NCI-H345 (cell line): ENCODE measurements at regions not wholly inside any gene's neighbourhood (a gene's known extent, or its start where the extent isn't known, plus 50 kb on each side); places are given as distances from the start of the nearest gene placed in this dataset.

Experiments used
- DNase-seq: peaks from one replicate; lab custom pipeline; 2025; lab: John Stamatoyannopoulos, UW

DNA sequence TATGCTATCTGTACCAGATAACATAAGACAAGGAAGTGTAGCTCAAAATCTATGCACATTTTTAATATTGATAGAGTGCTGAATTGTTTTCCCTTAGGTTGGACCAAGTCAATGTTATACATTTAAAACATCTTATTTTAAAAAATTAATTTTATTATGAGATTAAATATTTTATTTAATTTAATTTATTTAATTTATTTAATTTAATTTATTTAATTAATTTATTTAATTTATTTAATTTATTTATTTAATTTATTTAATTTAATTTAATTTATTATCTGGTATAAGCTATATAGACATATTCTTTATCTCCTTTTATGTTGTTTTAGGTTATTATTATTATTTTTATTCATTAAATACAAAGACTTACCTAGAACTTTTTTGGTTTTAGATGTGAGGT lies 551.7 kb upstream of the LRRTM1 start:
- DNase-seq, result no peak

DNA sequence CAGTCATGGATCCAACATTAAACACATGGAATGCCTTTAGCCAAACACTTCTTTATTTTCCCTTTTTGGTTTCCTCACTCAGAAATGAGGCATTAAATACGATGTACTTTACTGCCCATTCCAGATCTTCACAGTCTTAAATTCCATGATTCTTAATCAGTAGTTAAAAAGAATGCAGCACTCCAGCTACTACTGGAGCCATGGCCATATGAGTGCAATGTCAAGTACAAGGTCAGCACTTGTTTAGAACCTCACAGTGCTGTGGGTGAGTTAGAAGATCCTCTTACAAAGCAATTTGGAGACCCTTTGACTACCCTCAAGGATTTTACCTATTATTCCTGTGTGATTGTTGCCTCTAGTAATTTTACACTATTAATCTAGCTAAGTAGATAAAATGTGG lies 550.3 kb upstream of the LRRTM1 start:
- DNase-seq, result no peak

DNA sequence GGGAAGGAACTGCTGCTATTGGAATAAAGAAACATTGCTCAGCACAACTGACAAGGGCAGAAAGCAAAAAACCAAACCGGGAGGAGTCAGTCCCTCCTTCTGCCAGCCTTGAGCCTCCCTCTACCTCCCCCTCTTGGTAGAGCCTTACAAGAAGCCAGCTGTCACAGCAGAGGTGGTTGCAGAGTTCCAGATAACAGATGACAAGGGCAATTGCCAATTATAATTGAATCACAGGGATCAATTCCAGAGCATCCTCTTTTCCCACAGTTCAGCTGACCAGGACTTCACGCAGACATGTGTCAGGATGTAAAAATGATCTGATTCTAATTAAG lies 548.2 kb upstream of the LRRTM1 start:
- DNase-seq, result no peak

DNA sequence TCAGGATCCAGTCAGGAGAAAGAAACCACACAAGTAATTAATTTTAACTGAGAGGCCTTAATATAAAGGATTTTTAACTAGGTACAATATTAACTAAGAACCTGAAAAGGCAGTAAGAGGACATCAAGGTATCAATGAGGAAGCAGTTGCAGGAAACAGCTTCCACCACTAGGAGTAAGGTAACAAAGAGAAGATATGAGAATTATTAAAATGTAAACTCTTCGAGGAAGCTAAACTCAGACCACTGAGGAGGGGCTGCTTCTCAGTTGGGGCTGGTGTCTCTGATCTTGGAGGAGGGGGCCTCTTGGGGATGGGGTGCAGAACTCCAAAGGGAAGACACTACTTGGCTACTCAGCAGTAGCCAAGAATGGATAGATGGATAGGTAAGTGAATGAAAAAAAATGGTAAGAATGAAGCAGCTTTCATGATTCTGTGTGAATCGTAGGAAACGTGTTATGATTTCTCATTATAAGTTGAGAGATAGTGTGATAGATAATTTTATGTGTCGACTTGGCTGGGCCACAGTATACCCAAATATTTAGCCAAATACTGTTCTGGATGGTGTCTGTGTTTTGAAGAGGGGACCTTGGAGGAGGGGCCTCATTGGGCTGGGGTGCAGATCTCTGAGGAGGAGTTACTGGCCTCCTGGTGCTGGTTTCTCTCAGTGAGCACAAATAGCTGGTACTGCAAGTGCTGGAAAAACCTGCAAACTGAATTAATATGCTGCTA lies 547.7 kb upstream of the LRRTM1 start:
- no peak for DNase-seq

DNA sequence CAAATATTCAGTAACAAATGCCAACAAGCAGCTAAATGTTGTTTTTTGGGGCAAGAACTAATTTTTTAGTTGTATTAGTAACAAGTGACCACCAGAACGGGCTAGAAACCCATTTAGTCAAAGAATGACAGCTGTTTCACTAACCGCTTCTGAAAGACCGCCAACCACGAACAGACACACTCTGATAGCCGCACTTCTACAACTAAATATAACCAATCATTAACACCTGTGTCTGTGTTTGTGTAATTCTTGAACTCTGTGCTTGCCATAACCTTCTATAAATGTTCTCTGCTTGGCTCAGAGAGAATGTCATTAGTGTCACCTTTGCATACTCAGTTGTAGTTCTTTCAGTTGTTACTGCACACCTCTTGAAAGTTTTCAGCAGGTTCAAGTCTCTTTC lies 526.3 kb upstream of the LRRTM1 start:
- DNase-seq, result no peak

DNA sequence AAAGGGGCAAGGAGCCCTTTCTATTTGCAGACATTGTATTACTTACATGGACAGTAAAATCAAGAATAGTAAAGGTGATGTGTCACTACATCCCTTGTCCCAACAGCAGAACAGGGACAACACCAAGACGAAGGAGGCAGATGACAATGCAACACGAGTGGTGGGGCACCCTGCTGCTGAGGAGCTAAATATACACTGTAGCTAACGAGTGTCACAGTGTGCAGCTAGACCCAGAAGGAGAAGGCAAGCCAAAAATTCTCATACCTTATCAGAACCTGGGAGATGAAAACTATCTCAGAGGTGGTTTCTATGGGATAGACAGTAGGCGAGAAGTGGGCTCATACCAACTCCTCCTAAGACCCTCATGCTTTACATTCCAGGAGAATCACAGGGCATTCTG lies 518.4 kb upstream of the LRRTM1 start:
- DNase-seq, result no peak

DNA sequence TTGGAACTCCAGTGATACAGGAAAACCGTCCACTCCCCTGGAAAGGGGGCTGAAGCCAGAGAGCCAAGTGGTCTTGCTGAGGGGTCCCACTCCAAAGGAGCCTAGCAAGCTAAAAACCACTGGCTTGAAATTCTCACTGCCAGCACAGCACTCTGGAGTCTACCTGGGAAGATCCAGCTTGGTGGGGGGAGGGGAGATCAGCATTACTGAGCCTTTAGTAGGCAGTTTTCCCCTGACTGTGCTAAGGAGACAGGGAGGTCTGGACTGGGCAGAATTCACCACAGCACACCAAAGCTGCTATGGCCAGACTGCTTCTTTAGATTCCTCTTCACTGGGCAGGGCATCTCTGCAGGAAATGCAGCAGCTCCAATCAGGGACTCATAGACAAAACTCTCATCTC lies 510.7 kb upstream of the LRRTM1 start:
- no peak for DNase-seq

DNA sequence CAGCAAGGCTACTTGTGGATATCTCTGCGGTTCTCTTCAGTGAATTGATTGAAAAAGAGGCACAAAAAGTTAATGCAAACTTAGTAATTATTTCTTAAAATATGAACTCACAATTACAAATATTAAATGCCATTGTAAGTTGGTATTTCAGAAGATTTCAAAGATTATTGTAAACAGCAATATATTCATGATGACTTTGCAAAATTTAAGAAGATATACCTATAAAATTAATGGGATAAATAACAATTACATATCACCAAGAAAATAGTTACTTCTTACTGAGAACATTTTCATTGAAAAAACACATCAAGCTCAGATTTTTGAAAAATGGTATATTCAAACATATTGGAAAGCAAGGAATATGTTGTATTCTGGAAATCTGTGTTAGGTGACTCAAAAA lies 482.0 kb upstream of the LRRTM1 start:
- no peak for DNase-seq

DNA sequence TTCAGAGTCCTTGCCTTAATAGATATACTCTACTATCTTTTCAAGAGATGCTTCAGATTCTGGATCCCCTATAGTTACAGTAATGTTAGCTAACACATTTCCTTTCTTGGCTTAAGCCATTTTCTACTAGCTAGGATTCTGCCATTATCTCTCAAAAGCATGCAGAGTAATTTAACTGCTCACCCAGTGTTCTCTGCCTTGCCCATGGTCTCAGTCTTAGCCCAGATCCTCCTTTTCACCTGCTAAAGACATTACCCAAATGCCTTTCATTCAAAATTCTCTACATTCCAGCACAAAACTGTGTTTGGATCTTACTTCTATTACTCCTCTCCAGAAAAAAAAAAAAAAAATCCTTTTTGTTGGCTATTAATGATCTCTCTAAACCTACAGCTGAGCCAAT lies 474.2 kb upstream of the LRRTM1 start:
- DNase-seq, result no peak

DNA sequence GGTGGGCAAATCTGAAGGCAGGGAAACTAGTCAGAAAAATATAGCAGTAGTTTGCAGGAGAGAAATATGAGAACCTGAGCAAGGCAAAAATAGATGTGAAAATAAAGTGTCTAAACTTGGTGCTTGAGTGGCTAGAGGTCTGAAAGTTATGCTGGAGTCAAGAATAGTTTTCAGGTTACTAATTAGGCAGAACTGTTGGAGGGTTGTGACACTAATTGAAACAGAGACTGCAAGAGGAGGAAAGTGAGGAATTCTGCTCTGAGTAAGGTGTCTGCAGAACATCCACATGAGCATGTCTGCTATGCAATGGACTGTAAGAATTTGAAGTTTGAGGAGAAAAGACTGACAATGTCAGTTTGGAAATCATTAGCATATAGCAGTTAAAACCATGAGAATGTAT lies 444.0 kb upstream of the LRRTM1 start:
- DNase-seq, result no peak

DNA sequence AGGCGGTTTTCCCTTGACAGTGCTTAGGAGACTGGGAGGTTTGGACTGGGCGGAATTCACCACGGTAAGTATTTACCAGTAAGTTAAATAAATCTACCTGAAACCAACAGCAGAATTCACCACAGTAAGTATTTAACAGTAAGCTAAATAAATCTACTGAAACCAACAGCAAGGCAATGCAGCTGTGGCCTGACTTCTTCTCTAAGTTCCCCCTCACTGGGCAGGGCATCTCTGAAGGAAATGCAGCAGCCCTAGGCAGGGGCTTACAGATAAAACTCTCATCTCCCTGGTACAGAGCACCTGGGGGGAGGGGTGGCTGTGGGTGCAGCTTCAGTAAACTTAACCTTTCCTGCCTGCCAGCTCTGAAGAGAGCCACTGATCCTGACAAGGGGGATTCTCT lies 432.5 kb upstream of the LRRTM1 start:
- no peak for DNase-seq

DNA sequence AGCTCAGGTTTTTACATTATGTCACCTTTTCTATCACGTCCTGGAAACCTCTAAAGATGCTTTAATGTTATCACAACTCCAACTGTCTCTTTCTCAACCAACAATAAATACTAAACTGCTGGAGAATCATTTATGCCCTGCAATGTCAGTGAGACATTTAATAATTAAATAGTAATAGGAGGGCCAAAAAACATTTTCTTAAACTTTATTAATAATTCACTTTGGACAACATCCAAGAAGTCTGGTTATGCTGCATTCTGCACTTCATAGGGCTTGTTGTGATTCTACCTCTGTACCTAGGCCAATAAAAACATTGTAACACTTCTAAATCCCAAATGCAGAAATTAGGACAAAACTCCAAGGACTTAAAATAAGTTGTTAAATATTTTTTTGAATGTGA lies 420.4 kb upstream of the LRRTM1 start:
- no peak for DNase-seq

DNA sequence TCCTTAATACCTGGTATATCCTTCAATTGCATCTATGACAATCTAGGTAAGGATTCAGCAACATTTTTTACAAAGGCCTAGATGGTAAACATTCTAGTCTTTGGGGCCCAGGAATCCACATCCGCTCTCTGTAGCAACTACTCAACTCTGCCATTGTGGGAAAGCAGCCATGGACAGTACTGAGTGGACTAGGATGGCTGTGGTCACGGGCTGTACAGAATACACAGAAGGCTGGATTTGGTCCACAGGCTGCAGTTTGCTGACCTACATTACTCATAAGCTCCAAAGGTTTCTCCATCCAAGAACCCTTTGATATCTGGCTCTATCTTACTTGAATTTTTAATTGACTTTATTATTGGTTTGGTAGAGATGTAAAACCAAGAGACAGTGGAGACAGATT lies 418.3 kb upstream of the LRRTM1 start:
- DNase-seq, result no peak

DNA sequence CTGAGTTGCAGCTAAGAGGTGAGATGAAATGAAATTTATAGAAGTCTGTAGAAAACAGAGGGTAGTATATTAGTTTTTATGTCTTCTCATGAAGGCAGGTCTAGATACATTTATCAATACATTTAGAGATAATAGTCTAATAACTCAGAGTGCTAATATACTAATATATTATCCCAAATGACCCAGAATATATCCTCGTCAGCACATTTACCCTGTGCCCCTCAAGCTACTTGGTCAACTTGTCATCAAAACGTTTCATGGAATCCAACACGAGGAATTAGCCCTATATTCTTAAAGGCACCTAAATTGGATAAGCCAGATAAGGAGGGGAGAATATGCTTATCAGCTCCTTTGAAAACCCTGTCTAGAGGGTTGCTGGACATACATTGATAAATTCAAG lies 415.1 kb upstream of the LRRTM1 start:
- DNase-seq, result no peak

DNA sequence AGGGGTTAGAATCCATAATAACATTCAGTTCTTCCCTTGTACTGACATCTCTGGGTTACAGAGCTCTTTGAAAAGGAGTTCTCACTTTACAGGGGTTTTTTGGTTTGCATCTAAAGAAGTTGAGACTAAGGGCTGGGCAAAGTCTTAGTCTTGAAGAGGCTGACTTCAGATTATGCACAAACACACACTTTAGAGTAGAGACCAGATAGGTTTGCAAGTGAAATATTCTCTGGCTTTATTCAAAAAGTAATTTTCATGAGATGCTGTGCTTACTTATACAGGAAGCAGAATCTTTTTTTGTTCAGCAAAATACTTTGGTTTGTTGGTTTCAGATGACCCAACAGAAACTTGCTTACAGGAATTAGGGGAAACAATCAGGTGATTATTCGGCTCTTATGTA lies 410.9 kb upstream of the LRRTM1 start:
- no peak for DNase-seq

DNA sequence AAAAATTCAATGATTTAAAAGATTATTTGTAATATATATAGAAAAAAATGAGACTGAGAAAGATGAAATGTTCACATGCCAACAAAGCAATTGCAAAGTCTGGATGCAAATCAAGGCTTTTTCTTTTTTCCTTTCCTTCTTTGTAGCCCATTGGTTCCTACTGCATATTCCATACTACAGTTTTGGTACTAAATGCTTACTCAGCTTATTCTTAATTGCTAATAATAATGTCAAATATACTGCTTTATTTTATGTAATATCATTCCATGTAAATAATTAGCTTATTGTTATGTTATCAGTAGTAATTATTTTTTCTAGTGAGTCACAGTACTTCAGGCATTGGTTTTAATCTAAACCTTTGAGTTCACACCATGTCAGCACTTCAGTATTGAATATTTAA lies 407.4 kb upstream of the LRRTM1 start:
- no peak for DNase-seq

DNA sequence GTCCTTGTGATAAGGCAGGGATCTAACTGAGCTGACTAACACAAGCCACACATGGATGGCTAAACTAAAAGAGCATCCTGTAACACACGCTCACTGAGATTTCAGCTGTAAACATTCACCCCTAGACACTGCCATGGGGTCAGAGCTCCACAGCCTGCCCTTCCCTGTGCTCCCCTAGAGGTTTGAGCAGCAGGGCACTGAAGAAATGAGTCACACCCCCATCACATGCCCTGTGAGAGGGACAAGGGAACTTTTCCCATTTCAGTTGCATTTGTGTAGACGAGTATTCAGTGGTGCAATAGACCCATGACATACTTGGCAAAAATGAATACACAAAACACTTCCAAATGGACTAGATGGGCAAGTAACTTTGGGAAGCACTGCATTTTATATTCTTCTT lies 402.4 kb upstream of the LRRTM1 start:
- DNase-seq, result no peak

DNA sequence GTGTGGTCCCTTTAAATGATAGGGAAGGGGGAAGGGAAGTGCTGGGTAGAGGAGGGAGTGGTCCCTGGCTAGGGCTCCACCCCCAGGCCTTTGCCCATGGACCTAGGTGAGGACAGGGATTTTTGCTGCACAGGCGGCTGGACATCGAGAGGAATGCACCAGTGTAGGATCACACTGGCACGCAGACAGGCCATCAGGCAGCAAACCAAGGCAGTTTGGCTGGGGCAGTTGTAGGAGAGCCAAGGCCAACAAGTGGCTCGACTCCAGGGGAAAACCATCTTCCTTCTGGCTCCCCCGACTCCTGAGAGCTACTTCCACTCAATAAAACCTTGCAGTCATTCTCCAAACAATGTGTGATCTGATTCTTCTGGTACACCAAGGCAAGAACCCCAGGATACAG lies 402.0 kb upstream of the LRRTM1 start:
- no peak for DNase-seq

DNA sequence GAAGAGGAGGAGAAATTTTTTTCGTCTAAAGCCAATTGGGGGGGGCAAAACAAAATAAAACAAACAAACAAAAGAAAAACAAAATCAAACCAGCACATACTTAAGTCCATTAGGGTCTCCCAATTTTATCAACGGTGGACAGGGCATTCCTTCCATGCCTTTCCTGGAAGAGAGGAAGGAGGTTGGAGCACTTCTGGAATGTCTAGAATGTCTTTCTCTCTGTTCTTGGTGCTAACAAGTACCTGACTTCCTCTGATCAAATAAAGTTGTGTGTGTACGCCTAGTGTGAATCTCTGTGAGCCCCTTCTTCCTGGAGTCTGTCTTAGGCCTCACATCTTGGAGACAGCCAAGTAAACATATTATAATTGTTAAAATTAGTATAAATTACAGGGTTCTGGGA lies 399.0 kb upstream of the LRRTM1 start:
- no peak for DNase-seq

DNA sequence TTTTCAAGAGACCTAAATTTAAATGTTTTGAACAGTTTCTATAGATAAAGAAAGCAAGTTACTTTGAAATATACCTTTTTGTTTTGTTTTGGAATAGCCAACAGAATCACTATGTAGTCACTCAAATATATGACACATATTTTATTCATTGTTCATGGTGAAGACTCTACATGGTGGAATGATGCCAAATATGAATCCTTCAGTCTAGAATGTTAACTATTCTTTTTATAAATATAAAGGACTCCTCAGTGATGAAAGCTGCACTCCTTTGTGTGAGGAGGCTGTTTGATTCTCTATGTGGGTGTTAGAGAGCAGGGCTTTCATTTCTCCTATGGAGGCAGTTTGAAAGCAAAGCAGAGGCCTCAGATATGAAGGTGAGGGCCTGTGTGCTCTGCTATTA lies 396.4 kb upstream of the LRRTM1 start:
- no peak for DNase-seq
